Smooth muscle cell (in vitro differentiated cells): ENCODE measurements at regions not wholly inside any gene's neighbourhood (a gene's known extent, or its start where the extent isn't known, plus 50 kb on each side); places are given as distances from the start of the nearest gene placed in this dataset.

Experiments
- DNase-seq: peaks from one replicate; lab custom pipeline; 2025; ENCODE audit not compliant: unreplicated experiment; lab: John Stamatoyannopoulos, UW
- H2AFZ ChIP-seq: fragments of 200-600 bp; sonication (generic); 2 replicates; pipeline ENCODE4 v1.6.0; 2016; ENCODE audit warnings: antibody characterized with exemption, low read depth, mild to moderate bottlenecking
- H3F3A ChIP-seq: fragments of 200-600 bp; sonication (generic); 2 replicates; pipeline ENCODE4 v1.6.0; 2017; ENCODE audit warnings: antibody characterized with exemption, low read depth
- H3K27ac ChIP-seq: fragments of 200-600 bp; sonication (generic); 2 replicates; pipeline ENCODE4 v1.5.1; 2016; ENCODE audit warnings: low read depth, mild to moderate bottlenecking
- H3K27me3 ChIP-seq: fragments of 200-600 bp; sonication (generic); 2 replicates; pipeline ENCODE4 v1.6.1; 2016; ENCODE audit warnings: low read depth, mild to moderate bottlenecking
- H3K36me3 ChIP-seq: fragments of 200-600 bp; sonication (generic); 2 replicates; pipeline ENCODE4 v1.5.1; 2016; ENCODE audit warnings: low read depth
- H3K4me1 ChIP-seq: fragments of 200-600 bp; sonication (generic); 2 replicates; pipeline ENCODE4 v1.5.1; 2016; ENCODE audit warnings: low read depth
- H3K4me2 ChIP-seq: fragments of 200-600 bp; sonication (generic); 2 replicates; pipeline ENCODE4 v1.6.0; 2016; ENCODE audit warnings: mild to moderate bottlenecking
- H3K4me3 ChIP-seq: fragments of 200-600 bp; sonication (generic); 2 replicates; pipeline ENCODE4 v1.5.1; 2016; ENCODE audit warnings: mild to moderate bottlenecking
- H3K79me2 ChIP-seq: fragments of 200-600 bp; sonication (generic); 2 replicates; pipeline ENCODE4 v1.6.0; 2016; ENCODE audit warnings: low read depth, mild to moderate bottlenecking
- H3K9ac ChIP-seq: fragments of 200-600 bp; sonication (generic); 2 replicates; pipeline ENCODE4 v1.6.0; 2016; ENCODE audit warnings: low read depth
- H3K9me3 ChIP-seq: fragments of 200-600 bp; sonication (generic); replicated peaks from 2 replicates; pipeline ENCODE4 v1.5.1; 2016; ENCODE audit warnings: low read depth
- H4K20me1 ChIP-seq: fragments of 200-600 bp; sonication (generic); 2 replicates; pipeline ENCODE4 v1.6.0; 2016; ENCODE audit warnings: low read depth
- CTCF ChIP-seq: fragments of 200-600 bp; sonication (generic); IDR thresholded peaks from 2 replicates; pipeline ENCODE4 v1.5.1; 2017; ENCODE audit warnings: borderline replicate concordance, mild to moderate bottlenecking, antibody characterized with exemption; ENCODE audit not compliant: insufficient read depth, poor library complexity, severe bottlenecking
- WGBS: methylation state at CpG from one replicate; pipeline ENCODE4 v1.1.7; 2016; ENCODE audit warnings: low lambda C conversion rate; 5-methylcytosine and 5-hydroxymethylcytosine counted together

GRCh38 chr4:117654079-117654478 is 380.2 kb upstream of the NDST3 start:
- Histone ChIP-seq H3K27ac (no peak overlapping the region), H3K4me2 (no peak overlapping the region), H3K27me3 (no peaks in the 10 kb centered on the region), H3K36me3 (no peaks in the 10 kb centered on the region), H3F3A (no peaks in the 10 kb centered on the region), H3K4me1 (no peaks in the 10 kb centered on the region), H3K9me3 (no peaks in the 10 kb centered on the region), H4K20me1 (no peaks in the 10 kb centered on the region), H3K4me3 (no peak overlapping the region), H3K9ac (no peak overlapping the region), H3K79me2 (no peaks in the 10 kb centered on the region), H2AFZ (no peak overlapping the region)
- WGBS, result 88% methylated on average over 2 of the region's 2 CpGs
- DNase-seq, result no peak
- no peak for TF ChIP-seq CTCF

GRCh38 chr4:117660668-117661067 is 373.6 kb upstream of the NDST3 start:
- Histone ChIP-seq H3K4me1 (no peaks in the 10 kb centered on the region), H3F3A (no peaks in the 10 kb centered on the region), H3K4me3 (no peak overlapping the region), H4K20me1 (no peaks in the 10 kb centered on the region), H2AFZ (no peak overlapping the region), H3K9ac (no peak overlapping the region), H3K27ac (no peak overlapping the region), H3K27me3 (no peaks in the 10 kb centered on the region), H3K79me2 (no peaks in the 10 kb centered on the region), H3K4me2 (no peak overlapping the region), H3K36me3 (no peaks in the 10 kb centered on the region), H3K9me3 (no peaks in the 10 kb centered on the region)
- no peak for DNase-seq
- TF ChIP-seq CTCF, result no peak
- WGBS, result 76% methylated on average over 1 of the region's 1 CpG

- H3K36me3 ChIP-seq, result no peaks in the 10 kb centered on the region
- H2AFZ ChIP-seq, result no peak overlapping the region
- WGBS, result 96% methylated on average over 2 of the region's 2 CpGs
- H3K9ac ChIP-seq, result no peak overlapping the region
- H3K4me1 ChIP-seq, result no peaks in the 10 kb centered on the region
- H3F3A ChIP-seq, result no peaks in the 10 kb centered on the region
- H3K27me3 ChIP-seq, result no peaks in the 10 kb centered on the region
- DNase-seq, result no peak
- no peak for TF ChIP-seq CTCF
- H4K20me1 ChIP-seq, result no peaks in the 10 kb centered on the region
- H3K79me2 ChIP-seq, result no peaks in the 10 kb centered on the region
- H3K4me3 ChIP-seq, result no peak overlapping the region
- H3K4me2 ChIP-seq, result no peak overlapping the region
- H3K27ac ChIP-seq, result no peak overlapping the region
- no peaks in the 10 kb centered on the region for H3K9me3 ChIP-seq
Observed at GRCh38 chr4:117661091-117662072, 372.9 kb upstream of the NDST3 start.
